Stomach smooth muscle (tissue), 2 donors: ENCODE measurements at regions not wholly inside any gene's neighbourhood (a gene's known extent, or its start where the extent isn't known, plus 50 kb on each side); places are given as distances from the start of the nearest gene placed in this dataset.

Experiments used
- H3K27ac ChIP-seq: one replicate; pipeline ENCODE4 v1.7.0; 2013; ENCODE audit warnings: mild to moderate bottlenecking, low read length, inconsistent platforms
- H3K27me3 ChIP-seq, 2 donors: one replicate each; pipeline ENCODE4 v1.7.0; 2013; ENCODE audit warnings: low read length in 2 of 2; ENCODE audit not compliant: insufficient read depth in 2 of 2, control insufficient read depth in 1 of 2
- H3K36me3 ChIP-seq, 2 donors: one replicate each; pipeline ENCODE4 v1.7.0; 2013; ENCODE audit warnings: low read length in 2 of 2; ENCODE audit not compliant: control insufficient read depth in 2 of 2, insufficient read depth in 2 of 2
- H3K4me1 ChIP-seq: one replicate; pipeline ENCODE4 v1.7.0; 2013; ENCODE audit warnings: low read length; ENCODE audit not compliant: control insufficient read depth, insufficient read depth
- H3K4me3 ChIP-seq, 2 donors: one replicate each; pipeline ENCODE4 v1.7.0; 2013; ENCODE audit warnings: low read length in 2 of 2
- H3K9ac ChIP-seq, 2 donors: one replicate each; pipeline ENCODE4 v1.7.0; 2013; ENCODE audit warnings: low read length in 2 of 2, mild to moderate bottlenecking in 1 of 2
- H3K9me3 ChIP-seq, 2 donors: one replicate each; pipeline ENCODE4 v1.7.0; 2013; ENCODE audit warnings: low read length in 2 of 2; ENCODE audit not compliant: control insufficient read depth in 2 of 2
- donor health status: healthy.
- donor health status: Pancreatic carcinoma.

DNA sequence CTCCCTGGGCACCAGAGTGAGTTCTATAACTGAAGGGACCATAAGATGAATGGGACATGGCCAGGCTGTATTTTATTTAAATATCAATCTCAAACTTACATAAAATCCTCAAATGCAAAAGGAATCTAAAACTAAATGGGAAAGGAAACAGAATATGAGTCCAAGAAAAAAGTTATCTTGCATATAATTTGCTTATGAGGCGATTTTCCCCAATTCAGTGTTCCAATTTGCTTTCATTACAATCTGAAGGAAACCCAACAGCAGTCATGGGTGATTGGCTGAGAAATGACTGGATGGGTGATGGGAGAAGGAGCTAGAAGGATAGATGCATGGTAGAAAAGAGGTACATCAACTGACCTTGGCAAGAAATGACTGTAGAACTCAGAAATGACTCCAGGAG is 511.3 kb upstream of the TENM3 start:
- no peaks in the 10 kb centered on the region for H3K36me3 ChIP-seq
- H3K27ac ChIP-seq, result no peak overlapping the region
- no peaks in the 10 kb centered on the region for H3K4me1 ChIP-seq
- no peak overlapping the region for H3K9ac ChIP-seq
- no peaks in the 10 kb centered on the region for H3K9me3 ChIP-seq
- no peaks in the 10 kb centered on the region for H3K27me3 ChIP-seq
- no peak overlapping the region for H3K4me3 ChIP-seq

DNA sequence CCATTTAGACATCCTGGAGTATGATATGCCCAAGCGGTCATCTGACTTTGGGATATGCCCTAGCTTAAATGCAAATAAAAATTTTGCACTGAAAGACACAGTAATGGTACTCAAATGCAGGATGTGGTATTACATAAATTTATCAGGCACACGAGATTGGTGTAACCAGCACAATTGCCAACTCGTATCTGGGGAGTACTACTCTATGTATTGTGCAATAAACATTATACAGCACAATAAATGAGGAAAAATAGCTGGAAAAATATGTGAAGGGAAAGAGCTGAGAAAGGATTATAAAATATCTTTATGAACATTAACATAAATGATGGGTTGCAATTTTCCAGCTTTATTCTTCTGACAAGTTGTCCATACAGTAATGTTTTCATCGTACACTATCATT is 505.5 kb upstream of the TENM3 start:
- Histone ChIP-seq H3K9ac (no peak overlapping the region), H3K9me3 (no peaks in the 10 kb centered on the region), H3K4me3 (no peak overlapping the region), H3K27me3 (no peaks in the 10 kb centered on the region), H3K27ac (no peak overlapping the region), H3K36me3 (no peaks in the 10 kb centered on the region), H3K4me1 (no peaks in the 10 kb centered on the region)

DNA sequence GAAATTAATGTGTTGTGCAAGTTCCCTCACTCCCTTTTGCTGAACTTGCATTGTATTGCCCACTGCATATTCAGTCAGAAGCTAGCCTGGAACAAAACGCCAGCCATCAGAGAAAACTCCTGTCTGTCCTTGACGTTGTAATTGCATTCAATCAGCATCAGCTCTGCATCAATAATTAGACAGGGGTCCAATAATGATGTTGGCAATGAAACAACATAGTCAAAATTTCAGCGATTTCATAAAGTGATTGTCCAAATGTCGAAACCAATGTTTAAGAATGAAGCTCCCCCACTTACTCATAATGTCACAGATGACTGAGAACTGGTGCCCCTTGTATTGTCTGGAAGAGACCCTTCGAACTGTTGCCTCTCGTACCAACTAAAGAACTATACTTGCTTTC is 504.2 kb upstream of the TENM3 start:
- Histone ChIP-seq H3K36me3 (no peaks in the 10 kb centered on the region), H3K27me3 (no peaks in the 10 kb centered on the region), H3K9me3 (no peaks in the 10 kb centered on the region), H3K4me1 (no peaks in the 10 kb centered on the region), H3K9ac (no peak overlapping the region), H3K4me3 (no peak overlapping the region), H3K27ac (no peak overlapping the region)

DNA sequence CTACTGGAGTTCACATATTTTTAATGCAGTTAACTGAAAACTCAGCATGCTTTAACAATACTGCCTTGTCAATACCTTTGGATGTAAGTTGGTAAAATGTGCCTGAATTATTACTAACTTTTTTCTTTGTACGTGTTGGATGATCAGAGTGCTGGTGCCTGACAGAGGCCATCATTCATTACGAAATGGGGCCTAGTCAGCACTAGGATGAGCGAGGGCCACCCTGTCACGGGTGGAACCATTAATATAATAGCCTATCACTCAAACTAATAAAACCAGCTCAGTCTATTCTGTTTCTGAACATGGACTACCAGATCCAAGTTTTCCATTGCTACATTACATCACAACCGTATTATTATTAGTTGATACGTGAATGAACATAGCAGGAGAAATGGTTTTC is 501.7 kb upstream of the TENM3 start:
- Histone ChIP-seq H3K36me3 (no peaks in the 10 kb centered on the region), H3K27me3 (no peaks in the 10 kb centered on the region), H3K9ac (no peak overlapping the region), H3K27ac (no peak overlapping the region), H3K4me1 (no peaks in the 10 kb centered on the region), H3K9me3 (no peaks in the 10 kb centered on the region), H3K4me3 (no peak overlapping the region)

DNA sequence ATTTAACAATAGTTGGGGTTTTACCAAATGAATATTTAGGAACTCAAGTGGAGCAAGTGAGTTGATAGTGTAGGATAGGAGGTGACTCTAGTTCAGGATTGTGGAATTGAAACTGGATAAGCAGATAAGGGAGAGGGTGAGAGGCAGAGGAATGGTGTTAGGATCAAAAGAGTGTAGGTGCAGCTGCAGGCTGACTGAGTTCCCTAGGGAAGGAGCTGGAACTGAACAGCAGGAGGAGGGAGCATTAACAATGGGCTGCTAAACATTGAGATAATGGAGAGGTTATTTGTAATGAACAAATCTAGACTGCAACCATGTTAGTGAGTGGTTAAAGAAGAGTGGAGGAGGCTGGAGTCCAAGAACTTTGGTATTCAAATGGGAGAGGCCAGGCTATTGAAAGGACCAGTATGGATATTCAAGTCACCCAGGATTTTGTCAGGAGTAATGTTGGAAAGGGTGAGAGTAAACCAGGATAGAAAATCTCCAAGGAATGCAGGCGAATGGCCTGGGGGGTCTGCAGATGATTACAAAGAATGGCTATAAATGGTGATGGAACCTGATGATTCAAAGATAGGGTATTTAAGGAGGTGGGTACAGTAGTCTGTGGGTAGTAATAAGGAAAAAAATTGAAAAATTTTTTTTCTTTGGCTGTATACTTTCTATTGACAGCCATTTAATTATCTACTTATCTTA is 497.1 kb upstream of the TENM3 start:
- Histone ChIP-seq H3K4me3 (no peak overlapping the region), H3K4me1 (no peaks in the 10 kb centered on the region), H3K27ac (no peak overlapping the region)

DNA sequence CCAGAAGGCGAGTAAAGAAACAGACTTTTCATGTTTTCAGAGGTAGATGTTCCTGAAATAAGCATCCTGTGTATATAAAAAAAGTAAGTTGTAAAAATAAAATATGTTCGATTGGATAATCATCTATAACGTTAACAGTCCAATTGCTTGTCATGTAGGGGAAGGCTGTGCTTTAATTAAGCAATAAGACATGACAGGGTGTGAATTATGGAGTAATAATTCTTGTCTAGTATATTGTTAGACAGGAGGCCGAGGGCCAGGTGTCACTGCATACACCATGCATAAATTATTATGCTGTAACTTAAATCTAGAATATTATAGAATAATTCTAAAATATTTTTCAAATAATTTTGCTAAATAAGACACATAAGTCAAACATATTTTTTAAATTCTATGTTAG is 494.6 kb upstream of the TENM3 start:
- Histone ChIP-seq H3K36me3 (no peaks in the 10 kb centered on the region), H3K4me1 (no peaks in the 10 kb centered on the region), H3K9me3 (no peaks in the 10 kb centered on the region), H3K27me3 (no peaks in the 10 kb centered on the region), H3K27ac (no peak overlapping the region), H3K4me3 (no peak overlapping the region), H3K9ac (no peak overlapping the region)

More for the DNA sequence above, 497.1 kb upstream of the TENM3 start:
- H3K27me3 ChIP-seq, result no peaks in the 10 kb centered on the region
- H3K9me3 ChIP-seq, result no peaks in the 10 kb centered on the region
- H3K9ac ChIP-seq, result no peak overlapping the region
- no peaks in the 10 kb centered on the region for H3K36me3 ChIP-seq

DNA sequence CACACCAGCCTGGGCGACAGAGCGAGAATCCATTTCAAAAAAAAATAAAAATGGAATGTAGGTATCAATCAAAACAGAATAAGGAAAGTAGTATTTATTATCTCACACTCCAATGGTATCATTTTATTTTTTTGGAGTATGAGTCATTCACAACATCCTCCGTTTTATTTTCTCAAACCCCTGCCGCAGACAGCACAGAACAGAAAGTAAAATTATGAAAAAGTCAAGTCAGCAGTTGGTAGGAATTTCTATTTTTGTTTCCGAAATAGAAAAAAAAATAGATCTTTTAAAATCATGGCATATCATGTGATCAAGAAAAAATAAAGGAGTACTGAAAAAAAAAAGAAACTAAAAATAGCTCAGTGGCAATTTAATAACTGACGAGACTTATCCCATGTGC is 490.7 kb upstream of the TENM3 start:
- Histone ChIP-seq H3K27ac (no peak overlapping the region), H3K9me3 (no peaks in the 10 kb centered on the region), H3K27me3 (no peaks in the 10 kb centered on the region), H3K4me1 (no peaks in the 10 kb centered on the region), H3K36me3 (no peaks in the 10 kb centered on the region), H3K4me3 (no peak overlapping the region), H3K9ac (no peak overlapping the region)

DNA sequence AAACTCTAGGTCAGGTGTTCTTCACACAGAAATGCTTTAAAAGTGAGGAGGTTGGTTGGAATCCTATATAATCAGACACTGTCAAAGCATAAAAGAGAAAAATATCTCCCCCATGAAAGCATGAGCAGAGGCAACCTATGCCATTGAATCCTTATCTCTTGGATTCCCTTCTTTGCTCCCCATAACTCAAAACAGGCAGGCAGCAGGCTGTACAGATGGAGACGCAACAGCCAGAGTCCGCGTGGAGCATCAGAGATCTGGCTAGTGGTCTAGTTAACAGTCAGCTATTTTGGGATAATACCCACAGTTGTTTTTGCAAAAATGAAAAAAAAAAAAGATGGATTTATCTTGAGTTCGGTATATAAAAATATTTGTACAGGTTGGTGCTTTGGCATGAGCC is 490.0 kb upstream of the TENM3 start:
- H3K27me3 ChIP-seq, result no peaks in the 10 kb centered on the region
- H3K4me1 ChIP-seq, result no peaks in the 10 kb centered on the region
- no peak overlapping the region for H3K9ac ChIP-seq
- no peak overlapping the region for H3K4me3 ChIP-seq
- H3K9me3 ChIP-seq, result no peaks in the 10 kb centered on the region
- H3K27ac ChIP-seq, result no peak overlapping the region
- no peaks in the 10 kb centered on the region for H3K36me3 ChIP-seq

DNA sequence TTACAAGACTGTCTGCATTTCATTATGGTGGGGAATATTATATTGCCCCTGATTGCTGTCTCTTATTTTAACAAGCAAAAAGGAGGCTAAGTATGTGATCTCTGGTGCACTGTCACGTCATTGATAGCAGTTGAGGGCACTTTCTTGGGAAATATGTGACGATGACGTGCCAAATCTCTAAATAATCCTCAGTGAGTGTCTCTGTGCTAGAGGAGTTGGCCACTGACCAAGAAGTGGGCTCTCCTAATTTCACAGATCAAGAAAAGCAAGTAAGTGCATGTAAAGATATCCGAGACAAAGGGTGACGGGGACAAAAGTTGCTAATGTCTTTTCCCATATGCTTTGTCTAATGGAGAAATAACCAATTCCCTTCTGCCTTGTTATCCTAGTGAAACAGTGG is 487.4 kb upstream of the TENM3 start:
- Histone ChIP-seq H3K4me1 (no peaks in the 10 kb centered on the region), H3K27ac (no peak overlapping the region), H3K9ac (no peak overlapping the region), H3K9me3 (no peaks in the 10 kb centered on the region), H3K4me3 (no peak overlapping the region), H3K27me3 (no peaks in the 10 kb centered on the region), H3K36me3 (no peaks in the 10 kb centered on the region)

DNA sequence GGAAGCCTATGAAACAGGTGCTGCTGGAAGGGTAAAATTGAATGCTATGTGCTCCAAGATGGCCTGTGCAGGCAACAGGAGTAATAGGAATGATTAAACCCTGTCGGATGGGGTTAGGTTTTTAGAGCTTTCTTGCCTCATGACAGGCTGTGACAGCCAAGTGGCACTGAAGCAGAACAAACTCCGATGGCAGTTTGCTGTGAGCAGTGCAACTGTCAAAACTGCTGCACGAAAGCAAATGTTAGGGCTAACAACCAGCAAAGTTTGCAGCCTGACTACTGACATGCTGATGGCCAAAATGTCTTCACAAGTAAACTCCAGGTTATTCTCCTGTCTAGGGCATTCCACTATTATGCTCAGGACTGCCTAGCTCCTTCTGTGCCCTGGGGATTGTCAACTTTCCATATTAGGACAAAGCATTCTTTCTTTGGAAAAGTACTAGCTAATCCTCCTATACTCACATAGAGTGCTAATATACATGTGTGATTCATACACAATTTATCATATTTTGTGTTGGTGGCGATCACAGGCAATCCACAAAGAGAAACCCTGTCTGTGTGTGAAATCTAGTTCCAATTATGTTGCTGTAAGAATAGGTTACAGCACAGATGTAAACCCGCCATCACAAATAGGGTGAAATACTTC is 486.6 kb upstream of the TENM3 start:
- no peaks in the 10 kb centered on the region for H3K27me3 ChIP-seq
- H3K27ac ChIP-seq, result no peak overlapping the region
- H3K36me3 ChIP-seq, result no peaks in the 10 kb centered on the region
- no peaks in the 10 kb centered on the region for H3K4me1 ChIP-seq
- H3K9ac ChIP-seq, result no peak overlapping the region
- H3K4me3 ChIP-seq, result no peak overlapping the region
- no peaks in the 10 kb centered on the region for H3K9me3 ChIP-seq

DNA sequence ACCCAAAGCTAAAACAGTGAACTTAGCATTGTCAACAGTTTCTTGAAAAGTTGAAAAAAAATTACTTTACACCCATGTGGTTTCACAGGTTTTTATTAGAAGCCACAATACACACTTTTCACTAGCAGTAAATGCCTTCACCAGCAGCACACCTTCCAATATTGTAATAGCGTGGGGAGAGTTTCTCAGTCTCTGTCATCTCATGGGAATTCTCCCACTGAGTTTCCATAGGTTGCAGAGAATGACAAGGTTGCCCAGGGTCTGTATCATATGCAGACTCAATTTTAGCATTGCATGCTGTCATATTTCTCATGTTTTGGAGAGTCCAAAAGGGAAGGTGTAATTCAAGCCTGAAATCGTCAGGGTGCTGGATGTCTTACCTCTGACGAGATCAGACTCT is 486.1 kb upstream of the TENM3 start:
- no peaks in the 10 kb centered on the region for H3K9me3 ChIP-seq
- H3K9ac ChIP-seq, result no peak overlapping the region
- no peak overlapping the region for H3K4me3 ChIP-seq
- no peak overlapping the region for H3K27ac ChIP-seq
- H3K36me3 ChIP-seq, result no peaks in the 10 kb centered on the region
- no peaks in the 10 kb centered on the region for H3K4me1 ChIP-seq
- H3K27me3 ChIP-seq, result no peaks in the 10 kb centered on the region
